ENCODE measurements at regions not wholly inside any gene's neighbourhood (a gene's known extent, or its start where the extent isn't known, plus 50 kb on each side); places are given as distances from the start of the nearest gene placed in this dataset.

GRCh38 chr21:39084979-39085729 lies 98.1 kb downstream of the PSMG1 start:
- TF ChIP-seq CTCF (IDR thresholded peaks at IDR 0.05), result no peak
- TF ChIP-seq ZFX (IDR thresholded peaks at IDR 0.05; ENCODE audit: borderline replicate concordance), result no peak

Measured in 22Rv1 (cell line).